GM19099 (cell line): ENCODE measurements at regions not wholly inside any gene's neighbourhood (a gene's known extent, or its start where the extent isn't known, plus 50 kb on each side); places are given as distances from the start of the nearest gene placed in this dataset.

Experiments
- POLR2A ChIP-seq: IDR thresholded peaks from 3 replicates; pipeline ENCODE4 v1.6.1; 2011; ENCODE audit warnings: low read depth; ENCODE audit not compliant: insufficient read length; ENCODE audit errors: extremely low read depth

DNA sequence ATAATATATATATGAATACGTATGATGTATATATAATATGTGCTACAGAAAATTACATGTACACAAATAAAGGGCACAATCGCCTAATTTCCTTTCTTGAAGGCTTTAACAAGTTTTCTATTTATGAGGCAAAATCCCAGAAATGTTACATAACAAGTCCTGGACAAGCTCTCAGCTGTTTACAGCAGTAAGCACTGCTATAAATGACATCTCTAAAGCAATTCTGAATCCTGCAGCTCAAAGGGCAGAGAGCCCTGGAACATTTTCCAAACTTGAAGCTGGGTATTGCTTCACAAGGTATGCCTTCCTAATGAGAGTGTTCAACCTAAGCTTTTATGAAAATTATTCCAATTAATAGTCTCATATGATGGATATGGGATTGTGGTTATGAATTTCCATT, 222.3 kb upstream of the GCFC2 start:
- TF ChIP-seq POLR2A, result no peak

DNA sequence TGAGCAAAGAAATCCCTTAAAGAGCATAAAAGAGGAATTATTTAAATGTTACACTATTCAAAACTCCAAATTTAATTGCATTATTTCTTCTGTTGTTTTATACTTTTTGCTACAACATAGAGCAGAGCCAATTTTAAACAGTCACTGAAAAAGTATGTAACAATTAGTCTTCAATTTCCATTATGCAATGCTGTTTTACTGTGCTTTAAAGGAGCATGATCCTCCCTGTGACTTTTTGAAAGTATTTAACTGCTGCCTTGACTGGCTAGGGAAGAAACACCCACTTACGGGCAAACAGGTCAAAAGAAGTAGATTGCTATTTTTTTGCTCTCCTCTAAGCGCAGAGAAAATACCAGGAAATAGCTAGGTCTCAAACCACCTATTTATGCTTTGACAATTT, 217.4 kb upstream of the GCFC2 start:
- no peak for TF ChIP-seq POLR2A

- TF ChIP-seq POLR2A, result no peak
Measured at GRCh38 chr2:75925331-75926024, 214.8 kb upstream of the GCFC2 start.

DNA sequence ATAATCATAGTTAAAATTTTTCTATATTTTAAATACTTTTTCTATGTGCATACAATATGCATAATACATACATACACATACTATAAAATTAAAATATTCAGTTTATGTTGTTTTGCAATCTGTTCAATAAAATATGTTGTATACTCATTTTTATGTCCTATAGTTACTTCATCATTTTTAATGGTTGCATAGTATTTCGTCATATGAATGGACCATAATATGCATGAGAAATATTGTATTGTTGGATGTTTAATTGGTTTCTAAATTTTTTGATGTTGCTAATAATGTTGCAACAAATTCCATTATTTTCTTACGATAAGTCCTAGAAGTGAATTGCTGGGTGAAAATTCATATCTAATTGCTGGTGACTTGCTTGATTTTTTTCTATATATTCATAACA, 211.5 kb upstream of the GCFC2 start:
- no peak for TF ChIP-seq POLR2A

- TF ChIP-seq POLR2A, result no peak
Measured at GRCh38 chr2:75920859-75921551, 210.3 kb upstream of the GCFC2 start.

DNA sequence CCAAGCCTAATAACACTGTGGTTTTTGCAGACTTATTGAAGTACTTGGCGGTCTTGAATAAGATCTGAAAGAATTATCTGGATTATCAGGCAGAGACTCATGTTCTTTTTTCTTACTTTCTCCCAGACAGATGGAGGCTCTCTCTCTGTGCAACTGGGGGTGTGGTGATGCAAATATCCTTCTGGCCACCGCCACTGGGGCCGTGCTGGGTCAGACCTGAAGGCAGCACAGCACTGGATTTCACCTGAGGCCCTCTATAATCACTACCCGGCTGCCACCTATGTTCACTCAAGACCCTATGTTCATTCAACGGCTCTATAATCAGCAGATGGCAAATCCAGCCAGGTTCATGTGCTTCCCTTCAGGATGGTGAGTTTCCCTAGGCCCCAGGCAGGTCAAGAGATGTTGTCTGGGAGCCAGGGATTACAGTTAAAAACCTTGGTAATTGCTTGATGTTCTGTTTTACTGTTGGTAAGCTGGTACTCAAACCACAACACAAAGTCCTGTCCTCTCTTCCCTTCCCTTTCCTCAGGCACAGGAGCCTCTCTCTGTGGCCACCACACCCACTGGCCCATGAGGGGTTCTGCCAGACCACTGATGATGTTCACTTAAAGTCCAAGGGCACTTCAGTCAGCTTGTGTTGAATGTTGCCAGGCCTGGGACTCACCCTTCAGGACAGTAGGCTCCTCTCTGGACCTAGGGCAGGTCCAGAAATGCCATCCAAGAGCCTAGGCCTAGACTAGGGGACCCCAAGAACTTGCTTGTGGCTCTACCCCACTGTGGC, 205.3 kb upstream of the GCFC2 start:
- no peak for TF ChIP-seq POLR2A

GRCh38 chr2:75896779-75897366, 186.2 kb upstream of the GCFC2 start:
- no peak for TF ChIP-seq POLR2A

DNA sequence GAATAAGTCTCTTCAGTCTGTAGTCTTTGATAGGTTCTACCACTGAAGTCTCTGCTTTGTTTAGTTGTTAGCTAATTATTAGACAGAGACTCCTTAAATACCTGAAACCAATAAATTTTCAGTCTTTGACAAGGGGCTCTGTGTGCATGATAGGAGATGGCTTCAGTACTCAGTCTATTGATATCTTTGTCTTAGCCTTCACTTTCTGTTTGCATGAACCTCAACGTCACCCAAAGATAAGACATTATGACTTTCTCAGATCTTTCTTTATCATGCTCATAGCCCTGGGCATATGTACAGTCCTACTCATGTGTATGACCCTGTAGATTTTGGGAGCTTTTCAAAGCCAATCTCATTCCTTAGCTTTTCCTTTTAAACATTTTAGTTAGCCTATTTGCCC, 183.5 kb upstream of the GCFC2 start:
- TF ChIP-seq POLR2A, result no peak

DNA sequence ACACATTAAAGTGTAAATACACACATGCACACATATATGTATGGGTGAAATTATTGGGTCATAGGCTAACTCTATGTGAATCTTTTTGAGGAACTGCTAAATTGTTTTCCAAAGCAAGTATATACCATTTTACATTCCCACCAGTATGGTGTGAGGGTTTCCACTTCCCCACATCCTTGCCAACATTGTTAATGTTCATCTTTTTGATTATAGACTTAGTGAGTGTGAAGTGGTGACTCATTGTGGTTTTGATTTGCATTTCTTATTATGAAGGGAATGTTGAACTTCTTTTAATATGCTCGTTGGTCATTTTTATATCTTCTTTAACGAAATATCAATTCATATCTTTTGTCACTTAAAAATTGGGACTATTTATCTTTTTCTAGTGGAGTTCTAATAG, 181.8 kb upstream of the GCFC2 start:
- TF ChIP-seq POLR2A, result no peak

DNA sequence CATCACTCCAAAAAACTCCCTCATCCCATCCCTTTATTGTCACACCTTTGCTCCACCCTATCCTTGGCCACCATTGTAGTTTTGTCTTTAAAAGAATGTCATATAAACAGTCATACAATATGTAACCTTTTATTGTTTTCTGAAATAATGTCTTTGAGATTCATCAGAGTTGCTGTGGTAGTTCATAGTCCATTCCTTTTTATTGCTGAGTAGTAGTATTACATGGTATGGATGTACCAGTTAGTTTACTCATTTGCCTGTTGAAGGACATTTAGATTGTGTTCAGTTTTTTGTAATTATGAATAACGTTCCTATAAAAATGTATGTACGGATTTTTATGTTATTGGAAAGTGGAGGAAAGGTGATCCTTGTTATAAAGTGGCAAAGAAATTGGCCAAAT, 171.8 kb upstream of the GCFC2 start:
- TF ChIP-seq POLR2A, result no peak

- TF ChIP-seq POLR2A, result no peak
Measured at GRCh38 chr2:75870651-75871137, 160.0 kb upstream of the GCFC2 start.

DNA sequence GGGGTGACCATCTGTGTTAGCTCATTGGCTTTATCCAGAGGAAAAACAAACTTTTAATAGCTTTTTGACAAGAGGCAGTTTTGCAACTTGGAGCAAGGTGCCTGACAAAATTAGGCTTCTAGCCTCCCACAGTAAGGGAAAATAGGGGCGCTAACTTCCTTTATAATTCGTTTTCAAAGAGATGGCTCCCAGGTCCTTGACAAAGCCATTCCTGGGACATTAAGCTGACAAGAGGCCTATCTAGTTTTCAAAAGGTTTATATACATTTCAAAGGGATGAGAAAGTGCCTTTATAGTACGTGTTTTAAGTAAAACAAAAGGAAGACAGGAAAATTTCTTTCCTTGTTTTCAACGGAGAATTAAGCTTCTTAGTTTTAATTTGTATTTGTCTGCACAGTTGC, 159.4 kb upstream of the GCFC2 start:
- TF ChIP-seq POLR2A, result no peak

DNA sequence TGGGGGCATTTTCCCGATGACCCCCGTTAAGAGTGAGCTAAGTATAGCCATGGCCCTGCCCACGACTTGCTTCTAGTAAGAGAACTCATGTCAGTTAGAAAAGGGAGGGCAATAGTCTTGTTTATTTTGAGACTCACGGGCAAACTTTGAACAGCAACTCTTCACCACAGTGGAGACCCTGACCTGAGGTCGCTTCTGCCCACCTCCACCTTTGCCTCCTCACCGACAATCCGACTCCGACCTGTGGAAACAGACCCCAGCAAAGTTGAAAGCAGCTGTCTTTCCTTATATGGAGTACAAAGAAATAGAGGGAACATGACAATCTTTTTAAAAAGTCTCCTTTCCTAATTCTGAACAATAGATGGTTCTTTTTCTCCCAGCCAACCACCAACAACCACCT, 155.0 kb upstream of the GCFC2 start:
- TF ChIP-seq POLR2A, result no peak

- no peak for TF ChIP-seq POLR2A
Measured at GRCh38 chr2:75865083-75865482, 154.4 kb upstream of the GCFC2 start.

DNA sequence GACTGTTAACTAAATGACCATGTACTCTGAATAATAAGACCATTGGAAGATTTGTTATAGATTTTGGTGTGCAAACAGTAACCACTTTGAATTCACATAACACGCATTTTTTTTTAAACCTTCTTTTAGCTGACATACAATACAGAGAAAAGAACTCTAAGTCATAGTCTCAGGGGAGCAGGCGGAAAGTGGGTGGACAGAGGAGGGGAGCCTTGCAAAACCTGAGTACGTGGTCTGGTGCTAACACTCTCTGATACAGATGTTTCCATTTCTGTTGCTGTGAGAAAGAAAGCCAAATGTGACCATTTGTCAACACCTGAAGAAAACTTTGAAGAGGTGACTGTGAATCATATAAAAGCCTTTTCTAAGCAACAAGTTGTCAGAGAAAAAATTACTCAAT, 151.8 kb upstream of the GCFC2 start:
- no peak for TF ChIP-seq POLR2A
